GM23338 (cell line): ENCODE measurements at regions not wholly inside any gene's neighbourhood (a gene's known extent, or its start where the extent isn't known, plus 50 kb on each side); places are given as distances from the start of the nearest gene placed in this dataset.

Experiments used
- CTCF ChIP-seq, 2 experiments: fragments of 200-600 bp in 1 of 2; sonication (generic) in 1 of 2; conservative IDR thresholded peaks; 2 replicates each; pipeline versions ENCODE4 v1.5.1 to v1.6.1; 2016 to 2017; ENCODE audit warnings: antibody characterized with exemption in 2 of 2, low read depth in 2 of 2, mild to moderate bottlenecking in 2 of 2, moderate library complexity in 1 of 2
- ETS1 ChIP-seq: IDR thresholded peaks from 2 replicates; pipeline ENCODE4 v1.6.1; 2016; ENCODE audit warnings: antibody characterized with exemption
- EZH2 ChIP-seq: fragments of 200-600 bp; sonication (generic); IDR thresholded peaks from one replicate; pipeline ENCODE4 v1.8.0; 2017; ENCODE audit warnings: antibody characterized with exemption, mild to moderate bottlenecking, low read depth; ENCODE audit not compliant: unreplicated experiment
- EZH2phosphoT487 ChIP-seq: fragments of 200-600 bp; sonication (generic); IDR thresholded peaks from one replicate; pipeline ENCODE4 v1.8.1; 2018; ENCODE audit warnings: antibody characterized with exemption; ENCODE audit not compliant: unreplicated experiment
- JUNB ChIP-seq: IDR thresholded peaks from one replicate; pipeline ENCODE4 v1.6.1; 2016; ENCODE audit warnings: antibody characterized with exemption; ENCODE audit not compliant: unreplicated experiment
- POLR2AphosphoS5 ChIP-seq: IDR thresholded peaks from 2 replicates; pipeline ENCODE4 v1.6.1; 2016; ENCODE audit warnings: antibody characterized with exemption, low read depth
- STAT1 ChIP-seq: IDR thresholded peaks from one replicate; pipeline ENCODE4 v1.6.1; 2016; ENCODE audit warnings: antibody characterized with exemption; ENCODE audit not compliant: unreplicated experiment
- ZNF114 ChIP-seq: fragments of 250-450 bp; sonication (Bioruptor Pico); IDR thresholded peaks from 2 replicates; pipeline ENCODE4 v1.5.0; 2020; ENCODE audit warnings: mild to moderate bottlenecking, moderate library complexity
- ZNF331 ChIP-seq: fragments of 250-450 bp; sonication (Bioruptor Pico); IDR thresholded peaks from 2 replicates; pipeline ENCODE4 v1.5.0; 2020; ENCODE audit warnings: low read depth, mild to moderate bottlenecking, moderate library complexity
- TF ChIP-seq, protein P1 (sequence below): IDR thresholded peaks from one replicate; pipeline ENCODE4 v1.6.1; 2018; ENCODE audit warnings: antibody characterized with exemption; ENCODE audit not compliant: unreplicated experiment

DNA sequence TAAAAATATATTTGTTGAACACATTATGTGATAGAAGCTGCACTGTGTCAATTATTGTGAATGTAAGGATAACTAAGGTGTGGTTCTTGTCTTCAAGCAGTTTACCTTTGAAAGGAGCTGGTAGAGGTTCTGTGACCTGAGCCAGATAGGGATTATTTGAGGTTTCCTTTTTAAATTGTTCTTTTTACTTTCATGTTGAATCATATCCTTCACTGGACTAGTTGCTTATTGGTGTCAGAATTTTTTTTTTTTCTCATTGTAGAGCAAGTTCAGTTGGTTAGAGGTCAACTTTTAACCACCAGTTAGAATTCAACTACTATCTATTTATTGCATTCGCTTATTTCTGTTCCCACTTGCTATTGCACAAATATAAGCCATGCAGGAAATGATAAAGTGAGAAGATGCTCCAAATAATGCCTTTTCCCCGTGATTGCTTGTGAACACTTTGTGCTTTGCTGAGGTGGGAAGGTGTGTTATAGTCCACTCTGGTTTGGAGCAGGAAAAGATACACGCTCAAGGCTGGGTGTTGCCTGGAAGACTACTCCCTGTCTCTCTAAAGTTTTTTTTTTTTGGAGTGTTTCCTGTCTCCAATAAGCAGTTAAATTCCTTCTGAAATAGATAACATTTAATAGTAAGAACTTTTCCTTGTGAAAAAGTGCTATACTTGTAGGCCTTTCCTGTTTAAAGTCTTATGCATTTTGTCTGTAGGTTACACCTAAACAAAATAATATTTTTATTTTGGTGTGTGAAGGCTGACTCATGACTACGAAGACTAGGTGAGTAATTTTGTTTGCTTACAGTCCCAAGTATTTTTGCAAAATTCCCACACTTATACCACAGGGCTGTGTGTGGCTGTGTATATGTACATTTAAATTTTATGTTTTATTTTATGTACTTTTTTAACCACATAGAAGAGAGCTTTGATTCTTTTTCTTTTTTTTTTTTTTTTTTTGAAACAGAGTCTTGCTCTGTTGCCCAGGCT is 83.8 kb upstream of the LCORL start:
- TF ChIP-seq CTCF (conservative IDR thresholded peaks at IDR 0.05; ENCODE audit: low read depth in 2 of 2) (no peak), EZH2 (no peak), STAT1 (no peak), POLR2AphosphoS5 (no peak), EZH2phosphoT487 (no peak), ZNF114 (CRISPR knock-in tag) (no peak), JUNB (no peak), ETS1 (no peak), ZNF331 (CRISPR knock-in tag) (no peak)
- TF ChIP-seq, protein P1, sequence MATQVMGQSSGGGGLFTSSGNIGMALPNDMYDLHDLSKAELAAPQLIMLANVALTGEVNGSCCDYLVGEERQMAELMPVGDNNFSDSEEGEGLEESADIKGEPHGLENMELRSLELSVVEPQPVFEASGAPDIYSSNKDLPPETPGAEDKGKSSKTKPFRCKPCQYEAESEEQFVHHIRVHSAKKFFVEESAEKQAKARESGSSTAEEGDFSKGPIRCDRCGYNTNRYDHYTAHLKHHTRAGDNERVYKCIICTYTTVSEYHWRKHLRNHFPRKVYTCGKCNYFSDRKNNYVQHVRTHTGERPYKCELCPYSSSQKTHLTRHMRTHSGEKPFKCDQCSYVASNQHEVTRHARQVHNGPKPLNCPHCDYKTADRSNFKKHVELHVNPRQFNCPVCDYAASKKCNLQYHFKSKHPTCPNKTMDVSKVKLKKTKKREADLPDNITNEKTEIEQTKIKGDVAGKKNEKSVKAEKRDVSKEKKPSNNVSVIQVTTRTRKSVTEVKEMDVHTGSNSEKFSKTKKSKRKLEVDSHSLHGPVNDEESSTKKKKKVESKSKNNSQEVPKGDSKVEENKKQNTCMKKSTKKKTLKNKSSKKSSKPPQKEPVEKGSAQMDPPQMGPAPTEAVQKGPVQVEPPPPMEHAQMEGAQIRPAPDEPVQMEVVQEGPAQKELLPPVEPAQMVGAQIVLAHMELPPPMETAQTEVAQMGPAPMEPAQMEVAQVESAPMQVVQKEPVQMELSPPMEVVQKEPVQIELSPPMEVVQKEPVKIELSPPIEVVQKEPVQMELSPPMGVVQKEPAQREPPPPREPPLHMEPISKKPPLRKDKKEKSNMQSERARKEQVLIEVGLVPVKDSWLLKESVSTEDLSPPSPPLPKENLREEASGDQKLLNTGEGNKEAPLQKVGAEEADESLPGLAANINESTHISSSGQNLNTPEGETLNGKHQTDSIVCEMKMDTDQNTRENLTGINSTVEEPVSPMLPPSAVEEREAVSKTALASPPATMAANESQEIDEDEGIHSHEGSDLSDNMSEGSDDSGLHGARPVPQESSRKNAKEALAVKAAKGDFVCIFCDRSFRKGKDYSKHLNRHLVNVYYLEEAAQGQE, result no peak
